ENCODE measurements at regions not wholly inside any gene's neighbourhood (a gene's known extent, or its start where the extent isn't known, plus 50 kb on each side); places are given as distances from the start of the nearest gene placed in this dataset.

DNA sequence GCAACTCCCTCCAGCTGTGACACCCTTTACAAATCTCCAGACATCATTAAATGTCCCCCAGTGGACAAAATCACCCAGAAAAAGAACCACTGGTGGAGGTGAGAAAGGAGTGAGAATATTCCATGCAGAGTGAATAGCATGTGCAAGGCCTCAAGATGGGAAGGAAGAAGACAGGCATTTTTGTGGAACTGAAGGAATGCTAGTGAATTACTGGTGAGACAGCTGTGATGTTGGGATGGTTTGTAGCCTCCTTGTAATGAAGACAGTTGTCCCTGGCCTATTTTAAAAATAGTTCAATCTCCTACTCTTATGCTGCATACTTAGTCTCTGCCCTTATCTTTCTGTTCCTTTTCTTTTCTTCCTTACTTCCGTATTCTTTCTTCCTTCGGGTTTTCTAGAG, 124.9 kb upstream of the RPS23 start:
- ChIA-PET POLR2A (ENCODE audit: low non-redundant PET) (no interaction called here), CTCF (no interaction called here)
- TF ChIP-seq, protein P1, sequence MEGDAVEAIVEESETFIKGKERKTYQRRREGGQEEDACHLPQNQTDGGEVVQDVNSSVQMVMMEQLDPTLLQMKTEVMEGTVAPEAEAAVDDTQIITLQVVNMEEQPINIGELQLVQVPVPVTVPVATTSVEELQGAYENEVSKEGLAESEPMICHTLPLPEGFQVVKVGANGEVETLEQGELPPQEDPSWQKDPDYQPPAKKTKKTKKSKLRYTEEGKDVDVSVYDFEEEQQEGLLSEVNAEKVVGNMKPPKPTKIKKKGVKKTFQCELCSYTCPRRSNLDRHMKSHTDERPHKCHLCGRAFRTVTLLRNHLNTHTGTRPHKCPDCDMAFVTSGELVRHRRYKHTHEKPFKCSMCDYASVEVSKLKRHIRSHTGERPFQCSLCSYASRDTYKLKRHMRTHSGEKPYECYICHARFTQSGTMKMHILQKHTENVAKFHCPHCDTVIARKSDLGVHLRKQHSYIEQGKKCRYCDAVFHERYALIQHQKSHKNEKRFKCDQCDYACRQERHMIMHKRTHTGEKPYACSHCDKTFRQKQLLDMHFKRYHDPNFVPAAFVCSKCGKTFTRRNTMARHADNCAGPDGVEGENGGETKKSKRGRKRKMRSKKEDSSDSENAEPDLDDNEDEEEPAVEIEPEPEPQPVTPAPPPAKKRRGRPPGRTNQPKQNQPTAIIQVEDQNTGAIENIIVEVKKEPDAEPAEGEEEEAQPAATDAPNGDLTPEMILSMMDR (conservative IDR thresholded peaks at IDR 0.05; ENCODE audit: low read depth) = no peak
- no peak for DNase-seq (ENCODE audit: low spot score)
- H3K27ac ChIP-seq = no peak overlapping the region

DNA sequence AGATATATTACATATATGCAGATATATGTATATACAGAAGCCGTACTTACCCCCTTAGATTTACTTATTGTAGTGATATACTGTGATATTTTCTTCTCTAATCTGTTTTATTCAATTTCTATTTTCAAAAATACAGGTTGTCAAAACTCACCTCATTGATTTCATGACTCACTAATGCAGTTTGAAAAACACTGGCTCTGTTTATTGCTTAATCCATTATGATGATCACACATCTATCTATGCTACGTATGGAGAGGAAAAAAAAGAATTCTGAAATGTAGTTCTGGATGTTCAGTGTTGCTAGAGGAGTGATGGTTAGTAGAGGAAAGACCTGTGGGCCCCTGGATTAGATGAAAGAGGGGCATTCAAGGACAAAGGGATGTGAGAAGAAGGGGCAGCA, 121.0 kb upstream of the RPS23 start:
- CTCF ChIA-PET = interaction anchor here (0.6 kb wide), 1 partner anchor 822 kb away, joined by 3 read pairs; no protein-coding TSS in a partner anchor
- DNase-seq (ENCODE audit: low spot score) = no peak
- H3K27ac ChIP-seq = no peak overlapping the region
- POLR2A ChIA-PET (ENCODE audit: low non-redundant PET) = no interaction called here
- TF ChIP-seq, protein P1 (conservative IDR thresholded peaks at IDR 0.05; ENCODE audit: low read depth) = no peak

DNA sequence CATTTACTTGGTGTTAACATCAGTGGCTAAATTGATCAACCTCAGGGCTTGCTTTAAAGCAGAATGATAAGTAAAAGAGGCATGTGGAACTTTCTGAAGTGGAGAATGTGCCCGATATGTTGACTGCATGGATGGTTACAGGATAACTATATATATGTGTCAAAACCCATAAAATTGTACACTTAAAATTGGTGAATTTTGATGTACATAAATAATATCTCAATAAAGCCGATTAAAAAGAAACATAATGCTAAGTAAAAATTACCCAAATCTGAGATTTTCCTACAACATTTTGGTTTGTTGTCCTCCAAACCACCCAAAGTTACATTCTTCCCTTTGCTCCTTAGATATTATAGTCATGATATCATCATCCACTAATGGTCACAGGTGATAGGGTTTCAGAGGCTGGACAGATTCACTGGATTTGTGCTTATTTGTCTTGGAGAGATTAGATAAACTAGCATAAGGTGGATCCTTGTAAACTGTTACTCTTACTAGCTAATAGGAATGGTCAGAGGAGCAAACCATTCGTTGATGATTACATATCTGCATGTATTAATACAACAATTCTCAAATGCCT, 119.7 kb upstream of the RPS23 start:
- DNase-seq (ENCODE audit: low spot score) = no peak
- TF ChIP-seq, protein P1 (conservative IDR thresholded peaks at IDR 0.05; ENCODE audit: low read depth) = no peak
- ChIA-PET CTCF (interaction anchor here (0.6 kb wide), 2 partner anchors 42 to 1197 kb away, joined by 3 to 5 read pairs; no protein-coding TSS in a partner anchor), POLR2A (ENCODE audit: low non-redundant PET) (no interaction called here)
- no peak overlapping the region for H3K27ac ChIP-seq

DNA sequence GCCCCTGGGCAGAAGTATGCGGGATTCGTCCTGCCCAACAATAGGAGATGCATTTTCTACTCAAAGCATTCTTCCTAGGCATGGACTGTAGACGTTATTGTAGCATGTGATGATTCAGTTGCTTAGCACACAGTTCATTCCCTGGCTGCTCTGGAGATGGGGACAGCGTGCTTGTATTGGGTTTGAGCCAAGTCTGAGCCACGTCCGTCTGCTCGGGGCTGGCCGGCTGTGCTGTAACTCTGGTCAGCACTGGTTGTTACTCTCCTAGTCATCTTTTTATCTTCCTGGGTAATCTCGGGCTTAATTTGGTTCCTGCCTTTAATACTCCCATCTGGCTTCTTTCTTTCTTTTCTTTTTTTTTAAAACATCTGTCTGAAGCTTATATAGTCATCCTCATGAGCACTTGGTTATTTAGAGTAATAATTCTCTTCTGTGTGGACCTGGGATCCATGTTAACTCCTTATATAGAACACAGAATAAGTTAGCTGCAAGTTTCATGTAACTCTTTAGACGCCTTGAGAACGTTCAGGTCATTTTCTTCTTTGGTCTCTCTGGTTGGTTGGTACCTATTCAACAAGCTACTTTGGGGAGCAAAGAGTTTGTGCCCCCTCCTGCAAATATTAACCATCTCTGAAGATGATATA, 118.8 kb upstream of the RPS23 start:
- CTCF ChIA-PET = interaction anchor here (0.6 to 1.0 kb wide), 2 partner anchors 43 to 45 kb away, joined by 3 read pairs; no protein-coding TSS in a partner anchor
- DNase-seq (ENCODE audit: low spot score) = peak; percentile 73

DNA sequence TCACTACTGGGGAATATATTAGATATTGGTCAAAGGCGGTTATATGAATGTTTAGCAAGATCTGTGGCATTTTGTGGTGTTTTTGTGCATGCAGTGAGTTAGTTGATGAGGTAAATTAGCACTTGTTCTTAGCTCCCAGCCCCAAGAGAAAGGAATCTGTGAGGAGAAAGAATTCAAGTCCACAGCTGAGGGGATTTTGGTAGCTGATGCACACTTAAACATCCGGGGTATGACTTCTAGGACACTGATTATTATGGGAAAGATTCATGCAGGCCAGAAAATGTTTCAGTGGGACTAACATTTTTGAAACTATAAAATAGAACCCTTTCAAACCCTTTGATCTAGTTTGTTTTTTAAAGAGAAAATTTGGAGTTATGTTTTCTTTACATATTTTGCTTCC, 118.2 kb upstream of the RPS23 start:
- ChIA-PET CTCF (interaction anchor here (1.0 kb wide), 1 partner anchor 44 kb away, joined by 3 read pairs; no protein-coding TSS in a partner anchor), POLR2A (ENCODE audit: low non-redundant PET) (interaction anchor here (0.7 kb wide), 1 partner anchor 24 kb away, joined by 5 read pairs; no protein-coding TSS in a partner anchor)
- TF ChIP-seq, protein P1 (conservative IDR thresholded peaks at IDR 0.05; ENCODE audit: low read depth) = no peak
- peak overlapping the region; percentile 72; the same call in 1 of the 2 replicates for H3K27ac ChIP-seq
- no peak for DNase-seq (ENCODE audit: low spot score)

More for the DNA sequence above, 118.8 kb upstream of the RPS23 start:
- TF ChIP-seq, protein P1 (conservative IDR thresholded peaks at IDR 0.05; ENCODE audit: low read depth) = no peak
- POLR2A ChIA-PET (ENCODE audit: low non-redundant PET) = no interaction called here
- peak overlapping the region; percentile 72 for H3K27ac ChIP-seq

DNA sequence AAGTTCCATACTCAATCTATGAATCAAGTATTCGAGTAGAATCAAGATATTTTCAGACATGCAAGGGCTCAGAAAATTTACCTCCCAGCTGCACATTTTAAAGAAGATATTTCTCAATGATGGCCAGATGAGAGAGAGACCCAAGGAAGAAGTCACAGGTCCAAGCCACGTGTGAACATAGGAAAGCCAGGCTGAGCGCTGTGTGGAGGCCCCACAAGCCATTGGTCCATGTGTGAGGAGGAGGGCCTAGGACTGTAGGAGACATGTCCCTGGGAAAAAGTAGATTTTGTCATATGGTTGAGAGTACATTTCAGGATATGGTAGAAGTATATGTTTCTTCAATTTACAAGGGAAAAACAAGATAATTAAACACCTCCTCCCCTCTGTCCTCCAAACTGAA, 115.8 kb upstream of the RPS23 start:
- CTCF ChIA-PET = no interaction called here
- no peak for DNase-seq (ENCODE audit: low spot score)
- H3K27ac ChIP-seq = no peak overlapping the region
- TF ChIP-seq, protein P1 (conservative IDR thresholded peaks at IDR 0.05; ENCODE audit: low read depth) = no peak
- POLR2A ChIA-PET (ENCODE audit: low non-redundant PET) = no interaction called here
